Mucosa of descending colon (tissue), 3 donors: ENCODE measurements at regions not wholly inside any gene's neighbourhood (a gene's known extent, or its start where the extent isn't known, plus 50 kb on each side); places are given as distances from the start of the nearest gene placed in this dataset.
"Not testable (repeated sequence)": the region's sequence is repeated elsewhere in the genome, so short reads cannot be mapped to it uniquely, and the experiment has no call there.

Experiments used
- ATAC-seq: fragments of 200-7000 bp; cut with Tn5 transposase; one replicate; pipeline ENCODE4 v1.9.1; 2020; ENCODE audit warnings: mild to moderate bottlenecking, moderate library complexity
- DNase-seq, 3 donors: peaks; one replicate each; pipeline ENCODE4 v3.0.0-alpha.2; 2020
- H3K36me3 ChIP-seq: fragments of 200-600 bp; one replicate; pipeline ENCODE4 v1.8.0; 2021; ENCODE audit warnings: low read depth, mild to moderate bottlenecking
- H3K4me1 ChIP-seq: fragments of 200-600 bp; one replicate; pipeline ENCODE4 v1.8.0; 2021; ENCODE audit warnings: low read depth, mild to moderate bottlenecking
- H3K4me3 ChIP-seq: fragments of 200-600 bp; one replicate; pipeline ENCODE4 v1.8.0; 2021; ENCODE audit warnings: mild to moderate bottlenecking
- H3K9me3 ChIP-seq: fragments of 200-600 bp; one replicate; pipeline ENCODE4 v1.8.0; 2021; ENCODE audit warnings: mild to moderate bottlenecking
- CTCF ChIP-seq: fragments of 200-600 bp; IDR thresholded peaks from one replicate; pipeline ENCODE4 v1.8.0; 2022; ENCODE audit warnings: antibody characterized with exemption, mild to moderate bottlenecking
- intact Hi-C, 2 donors: fragments of 100-400 bp; cut with DNase I in 1 of 2; cut with micrococcal nuclease in 1 of 2; formaldehyde crosslinking; loops; one replicate each; pipeline versions ENCODE4 v1.11.0 to v1.11.1; 2022; cut with DNase I, micrococcal nuclease
- donor health status: DM: no; HTN: no; CAD: no; lungs with moderate emphysema.
- donor health status: DM: no; HTN: no; CAD: no.
- donor health status: DM: no; HTN: yes; CAD: no.

GRCh38 chr12:39699079-39699478 is 79.5 kb upstream of the ABCD2 start:
- intact Hi-C loops, H3K4me1 ChIP-seq, DNase-seq, ATAC-seq, H3K36me3 ChIP-seq, H3K4me3 ChIP-seq, H3K9me3 ChIP-seq: not testable (repeated sequence)

- no peak for ATAC-seq
- Histone ChIP-seq H3K4me3 (no peak overlapping the region), H3K36me3 (no peaks in the 10 kb centered on the region), H3K4me1 (no peaks in the 10 kb centered on the region), H3K9me3 (no peaks in the 10 kb centered on the region)
- intact Hi-C loops = no loop called here
- no peak for DNase-seq
- no peak for TF ChIP-seq CTCF
Observed at GRCh38 chr12:39697108-39697507, 77.5 kb upstream of the ABCD2 start.

GRCh38 chr12:39692258-39692853 is 72.8 kb upstream of the ABCD2 start:
- DNase-seq (no peak), ATAC-seq (no peak)
- no peaks in the 10 kb centered on the region for H3K4me1 ChIP-seq
- no peak for TF ChIP-seq CTCF
- H3K4me3 ChIP-seq = no peak overlapping the region
- no peaks in the 10 kb centered on the region for H3K36me3 ChIP-seq
- intact Hi-C loops = no loop called here
- H3K9me3 ChIP-seq = no peaks in the 10 kb centered on the region

- TF ChIP-seq CTCF = no peak
- intact Hi-C loops = no loop called here
- H3K36me3 ChIP-seq = no peaks in the 10 kb centered on the region
- DNase-seq (no peak), ATAC-seq (no peak)
- H3K9me3 ChIP-seq = no peaks in the 10 kb centered on the region
- H3K4me3 ChIP-seq = no peak overlapping the region
- no peaks in the 10 kb centered on the region for H3K4me1 ChIP-seq
Observed at GRCh38 chr12:39685854-39686657, 66.5 kb upstream of the ABCD2 start.

GRCh38 chr12:39682689-39683477 is 63.3 kb upstream of the ABCD2 start:
- peak; percentile 43 for ATAC-seq
- no peak for TF ChIP-seq CTCF
- DNase-seq = no peak
- intact Hi-C loops = no loop called here
- no peak overlapping the region for H3K4me3 ChIP-seq
- no peaks in the 10 kb centered on the region for H3K9me3 ChIP-seq
- H3K4me1 ChIP-seq = no peaks in the 10 kb centered on the region
- H3K36me3 ChIP-seq = no peaks in the 10 kb centered on the region

- no peaks in the 10 kb centered on the region for H3K9me3 ChIP-seq
- DNase-seq = no peak
- no peak for TF ChIP-seq CTCF
- intact Hi-C loops = no loop called here
- no peaks in the 10 kb centered on the region for H3K36me3 ChIP-seq
- no peak overlapping the region for H3K4me3 ChIP-seq
- no peak for ATAC-seq
- H3K4me1 ChIP-seq = no peaks in the 10 kb centered on the region
Observed at GRCh38 chr12:39675263-39675662, 55.7 kb upstream of the ABCD2 start.
